ENCODE measurements at regions not wholly inside any gene's neighbourhood (a gene's known extent, or its start where the extent isn't known, plus 50 kb on each side); places are given as distances from the start of the nearest gene placed in this dataset.

- no peaks in the 10 kb centered on the region for H3K4me1 ChIP-seq (ENCODE audit: insufficient read depth, low read length, poor library complexity, severe bottlenecking)
- H3K36me3 ChIP-seq (ENCODE audit: insufficient read depth, low read length, poor library complexity, severe bottlenecking): no peaks in the 10 kb centered on the region
- no peaks in the 10 kb centered on the region for H3K27me3 ChIP-seq (replicated peaks; ENCODE audit: insufficient read depth, low read depth, low read length, poor library complexity)
- no peak for TF ChIP-seq CTCF (conservative IDR thresholded peaks at IDR 0.05; ENCODE audit: low read depth, low read length)
- no peak for TF ChIP-seq EZH2 (IDR thresholded peaks at IDR 0.05; ENCODE audit: borderline replicate concordance, low read depth, low read length, poor library complexity, severe bottlenecking)
- ChIA-PET CTCF (no interaction called here), POLR2A (ENCODE audit: low non-redundant PET) (no interaction called here)
- H3K9me3 ChIP-seq (ENCODE audit: low read depth, low read length, poor library complexity, severe bottlenecking): no peaks in the 10 kb centered on the region
- H3K4me3 ChIP-seq (ENCODE audit: low read depth, low read length, poor library complexity, severe bottlenecking): no peak overlapping the region
- intact Hi-C loops (cut with micrococcal nuclease; ENCODE audit: unreplicated experiment): no loop called here
- DNase-seq (ENCODE audit: low spot score): no peak
- no peak overlapping the region for H3K27ac ChIP-seq (ENCODE audit: low read depth, low read length, poor library complexity, severe bottlenecking)
- no TSS peak for BruUV-seq (replicated peaks)
Measured at GRCh38 chr6:140833408-140833807, 1299.3 kb upstream of the GJE1 start.

- H3K9me3 ChIP-seq (ENCODE audit: low read depth, low read length, poor library complexity, severe bottlenecking): no peaks in the 10 kb centered on the region
- intact Hi-C loops (cut with micrococcal nuclease; ENCODE audit: unreplicated experiment): no loop called here
- no TSS peak for BruUV-seq (replicated peaks)
- H3K27me3 ChIP-seq (replicated peaks; ENCODE audit: insufficient read depth, low read depth, low read length, poor library complexity): no peaks in the 10 kb centered on the region
- no peaks in the 10 kb centered on the region for H3K4me1 ChIP-seq (ENCODE audit: insufficient read depth, low read length, poor library complexity, severe bottlenecking)
- ChIA-PET CTCF (no interaction called here), POLR2A (ENCODE audit: low non-redundant PET) (no interaction called here)
- no peak for TF ChIP-seq CTCF (conservative IDR thresholded peaks at IDR 0.05; ENCODE audit: low read depth, low read length)
- TF ChIP-seq EZH2 (IDR thresholded peaks at IDR 0.05; ENCODE audit: borderline replicate concordance, low read depth, low read length, poor library complexity, severe bottlenecking): no peak
- H3K27ac ChIP-seq (ENCODE audit: low read depth, low read length, poor library complexity, severe bottlenecking): no peak overlapping the region
- H3K36me3 ChIP-seq (ENCODE audit: insufficient read depth, low read length, poor library complexity, severe bottlenecking): no peaks in the 10 kb centered on the region
- no peak overlapping the region for H3K4me3 ChIP-seq (ENCODE audit: low read depth, low read length, poor library complexity, severe bottlenecking)
- no peak for DNase-seq (ENCODE audit: low spot score)
Measured at GRCh38 chr6:140830666-140831065, 1302.1 kb upstream of the GJE1 start.

GRCh38 chr6:140828856-140829255 is 1303.9 kb upstream of the GJE1 start:
- no peaks in the 10 kb centered on the region for H3K4me1 ChIP-seq (ENCODE audit: insufficient read depth, low read length, poor library complexity, severe bottlenecking)
- CTCF ChIA-PET: no interaction called here

More at GRCh38 chr6:140828856-140829255, 1303.9 kb upstream of the GJE1 start:
- Histone ChIP-seq H3K36me3 (ENCODE audit: insufficient read depth, low read length, poor library complexity, severe bottlenecking) (no peaks in the 10 kb centered on the region), H3K4me3 (ENCODE audit: low read depth, low read length, poor library complexity, severe bottlenecking) (no peak overlapping the region), H3K27ac (ENCODE audit: low read depth, low read length, poor library complexity, severe bottlenecking) (no peak overlapping the region), H3K27me3 (replicated peaks; ENCODE audit: insufficient read depth, low read depth, low read length, poor library complexity) (no peaks in the 10 kb centered on the region), H3K9me3 (ENCODE audit: low read depth, low read length, poor library complexity, severe bottlenecking) (no peaks in the 10 kb centered on the region)
- intact Hi-C loops (cut with micrococcal nuclease; ENCODE audit: unreplicated experiment): no loop called here
- DNase-seq (ENCODE audit: low spot score): no peak
- POLR2A ChIA-PET (ENCODE audit: low non-redundant PET): no interaction called here
- no peak for TF ChIP-seq EZH2 (IDR thresholded peaks at IDR 0.05; ENCODE audit: borderline replicate concordance, low read depth, low read length, poor library complexity, severe bottlenecking)
- TF ChIP-seq CTCF (conservative IDR thresholded peaks at IDR 0.05; ENCODE audit: low read depth, low read length): no peak
- BruUV-seq (replicated peaks): no TSS peak

Measured in A673 (cell line).